OCI-LY1 (cell line): ENCODE measurements at regions not wholly inside any gene's neighbourhood (a gene's known extent, or its start where the extent isn't known, plus 50 kb on each side); places are given as distances from the start of the nearest gene placed in this dataset.

ENCODE experiments used
- EZH2 ChIP-seq: fragments of 200-600 bp; sonication (generic), shearing (Covaris generic); IDR thresholded peaks from 2 replicates; pipeline ENCODE4 v1.8.0; 2017; ENCODE audit warnings: borderline replicate concordance, mixed run types, mild to moderate bottlenecking, antibody characterized with exemption, low read length, moderate library complexity, mixed read lengths
- TF ChIP-seq, protein P1 (sequence below): fragments of 200-600 bp; sonication (generic), shearing (Covaris generic); IDR thresholded peaks from 2 replicates; pipeline ENCODE4 v1.5.1; 2017; ENCODE audit warnings: mild to moderate bottlenecking, antibody characterized with exemption, low read length, moderate library complexity, mixed read lengths

DNA sequence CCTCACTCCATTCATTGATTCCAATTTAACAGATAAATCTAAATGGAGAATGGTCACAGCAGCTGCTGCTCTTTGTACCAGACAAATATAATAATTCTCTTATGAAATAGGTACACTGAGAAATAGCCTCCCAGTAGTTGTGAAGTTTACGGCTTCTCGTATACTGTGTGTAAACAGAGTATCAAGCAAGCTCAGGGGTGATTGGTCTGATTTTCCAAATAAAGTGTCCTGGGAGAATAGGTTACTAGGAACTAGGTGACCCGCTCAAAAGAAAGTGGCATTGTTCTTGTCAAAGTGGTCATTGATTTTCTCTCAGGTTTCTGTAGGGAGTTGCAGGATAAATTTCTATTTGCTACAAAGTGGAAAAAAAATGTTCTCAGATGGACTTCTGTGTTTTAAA lies 838.2 kb downstream of the RAPGEF2 start:
- TF ChIP-seq, protein P1, sequence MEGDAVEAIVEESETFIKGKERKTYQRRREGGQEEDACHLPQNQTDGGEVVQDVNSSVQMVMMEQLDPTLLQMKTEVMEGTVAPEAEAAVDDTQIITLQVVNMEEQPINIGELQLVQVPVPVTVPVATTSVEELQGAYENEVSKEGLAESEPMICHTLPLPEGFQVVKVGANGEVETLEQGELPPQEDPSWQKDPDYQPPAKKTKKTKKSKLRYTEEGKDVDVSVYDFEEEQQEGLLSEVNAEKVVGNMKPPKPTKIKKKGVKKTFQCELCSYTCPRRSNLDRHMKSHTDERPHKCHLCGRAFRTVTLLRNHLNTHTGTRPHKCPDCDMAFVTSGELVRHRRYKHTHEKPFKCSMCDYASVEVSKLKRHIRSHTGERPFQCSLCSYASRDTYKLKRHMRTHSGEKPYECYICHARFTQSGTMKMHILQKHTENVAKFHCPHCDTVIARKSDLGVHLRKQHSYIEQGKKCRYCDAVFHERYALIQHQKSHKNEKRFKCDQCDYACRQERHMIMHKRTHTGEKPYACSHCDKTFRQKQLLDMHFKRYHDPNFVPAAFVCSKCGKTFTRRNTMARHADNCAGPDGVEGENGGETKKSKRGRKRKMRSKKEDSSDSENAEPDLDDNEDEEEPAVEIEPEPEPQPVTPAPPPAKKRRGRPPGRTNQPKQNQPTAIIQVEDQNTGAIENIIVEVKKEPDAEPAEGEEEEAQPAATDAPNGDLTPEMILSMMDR, result no peak
- TF ChIP-seq EZH2, result no peak
